ENCODE measurements at regions not wholly inside any gene's neighbourhood (a gene's known extent, or its start where the extent isn't known, plus 50 kb on each side); places are given as distances from the start of the nearest gene placed in this dataset.

DNA sequence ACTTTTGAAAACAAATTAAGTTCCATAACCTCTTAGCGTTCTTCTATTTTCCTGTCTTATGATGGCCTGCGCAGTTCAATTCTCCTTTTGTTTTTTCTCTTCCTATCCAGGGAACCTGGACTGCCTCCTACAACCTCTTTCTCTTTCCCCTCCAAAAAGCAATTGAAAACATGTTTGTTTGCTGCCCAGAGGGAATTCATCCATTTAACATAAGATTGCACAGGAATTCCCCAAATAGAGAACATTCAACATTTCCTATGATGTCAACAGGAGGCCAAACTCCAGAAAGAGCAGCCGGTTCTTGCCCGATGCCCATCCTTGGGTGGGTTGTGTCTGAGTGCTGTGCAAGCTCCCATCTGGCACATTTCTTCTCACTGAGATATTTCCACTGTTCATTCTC, 94.2 kb upstream of the NRP1 start:
- WGBS (ENCODE audit: extremely low coverage, insufficient coverage, insufficient read length) = no CpG with 5 or more reads among the region's 4 CpGs
- Histone ChIP-seq H3K4me3 (ENCODE audit: low read depth, low read length) (no peak overlapping the region), H4K91ac (ENCODE audit: low read depth, low read length) (no peak overlapping the region), H3K4me2 (ENCODE audit: low read length) (no peak overlapping the region), H4K12ac (ENCODE audit: low read depth, low read length) (no peak overlapping the region), H2BK12ac (ENCODE audit: low read length) (no peak overlapping the region), H3K9ac (ENCODE audit: low read length) (no peak overlapping the region), H3K27me3 (ENCODE audit: insufficient read depth, low read length) (no peaks in the 10 kb centered on the region), H3K79me1 (ENCODE audit: low read length) (no peaks in the 10 kb centered on the region), H3K4me1 (ENCODE audit: control insufficient read depth in 1 of 2, insufficient read depth in 2 of 2, low read length in 2 of 2) (no peaks in the 10 kb centered on the region), H3K23ac (ENCODE audit: low read length) (no peak overlapping the region), H3K18ac (ENCODE audit: low read length) (no peak overlapping the region), H3K27ac (ENCODE audit: low read depth, low read length) (no peak overlapping the region), H2AK5ac (ENCODE audit: low read length) (no peak overlapping the region), H3K36me3 (ENCODE audit: control insufficient read depth in 1 of 2, insufficient read depth in 2 of 2, low read length in 2 of 2) (no peaks in the 10 kb centered on the region), H2BK120ac (ENCODE audit: insufficient read depth, low read length, poor library complexity) (no peak overlapping the region), H3K9me3 (ENCODE audit: insufficient read depth, low read depth, low read length) (peaks cover 1% of the 10 kb centered on the region), H3K4ac (ENCODE audit: low read depth, low read length) (no peak overlapping the region), H4K8ac (ENCODE audit: low read depth, low read length) (no peak overlapping the region), H3K79me2 (ENCODE audit: control insufficient read depth, insufficient read depth, low read length, poor library complexity) (no peaks in the 10 kb centered on the region), H3K14ac (ENCODE audit: low read length) (no peak overlapping the region), H2AFZ (ENCODE audit: insufficient read depth, low read length, poor library complexity) (no peak overlapping the region), H2BK5ac (ENCODE audit: low read depth, low read length, poor library complexity) (no peak overlapping the region)
- no peak for DNase-seq

DNA sequence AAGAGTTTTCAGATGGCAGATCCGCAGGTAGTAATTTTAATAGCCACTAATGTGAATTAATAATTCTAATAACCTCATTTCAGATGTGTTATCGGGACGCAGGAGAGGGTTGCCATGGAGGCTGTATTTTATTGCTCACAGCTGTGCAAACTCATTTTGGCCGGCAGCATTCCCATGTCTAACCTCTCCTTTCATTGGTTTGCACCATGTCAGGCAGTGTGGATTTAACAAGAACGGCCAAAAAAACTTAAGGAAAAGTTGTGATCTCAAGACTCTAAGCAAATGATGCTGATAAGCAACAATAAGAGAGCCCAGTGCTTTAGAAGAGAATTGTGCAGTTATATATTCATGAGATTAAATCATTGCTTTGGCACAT, 88.7 kb upstream of the NRP1 start:
- Histone ChIP-seq H3K36me3 (ENCODE audit: control insufficient read depth in 1 of 2, insufficient read depth in 2 of 2, low read length in 2 of 2) (no peaks in the 10 kb centered on the region), H3K4me2 (ENCODE audit: low read length) (no peak overlapping the region), H3K9ac (ENCODE audit: low read length) (no peak overlapping the region), H3K4me3 (ENCODE audit: low read depth, low read length) (no peak overlapping the region), H4K12ac (ENCODE audit: low read depth, low read length) (no peak overlapping the region), H2AK5ac (ENCODE audit: low read length) (no peak overlapping the region), H3K9me3 (ENCODE audit: insufficient read depth, low read depth, low read length) (no peaks in the 10 kb centered on the region), H2AFZ (ENCODE audit: insufficient read depth, low read length, poor library complexity) (no peak overlapping the region), H4K8ac (ENCODE audit: low read depth, low read length) (no peak overlapping the region), H3K27me3 (ENCODE audit: insufficient read depth, low read length) (no peaks in the 10 kb centered on the region), H2BK12ac (ENCODE audit: low read length) (no peak overlapping the region), H4K91ac (ENCODE audit: low read depth, low read length) (no peak overlapping the region), H3K18ac (ENCODE audit: low read length) (no peak overlapping the region), H2BK5ac (ENCODE audit: low read depth, low read length, poor library complexity) (no peak overlapping the region), H3K4me1 (ENCODE audit: control insufficient read depth in 1 of 2, insufficient read depth in 2 of 2, low read length in 2 of 2) (no peaks in the 10 kb centered on the region), H3K23ac (ENCODE audit: low read length) (no peak overlapping the region), H2BK120ac (ENCODE audit: insufficient read depth, low read length, poor library complexity) (no peak overlapping the region), H3K14ac (ENCODE audit: low read length) (no peak overlapping the region), H3K27ac (ENCODE audit: low read depth, low read length) (no peak overlapping the region), H3K4ac (ENCODE audit: low read depth, low read length) (no peak overlapping the region), H3K79me2 (ENCODE audit: control insufficient read depth, insufficient read depth, low read length, poor library complexity) (no peaks in the 10 kb centered on the region), H3K79me1 (ENCODE audit: low read length) (no peaks in the 10 kb centered on the region)
- no CpG with 5 or more reads among the region's 5 CpGs for WGBS (ENCODE audit: extremely low coverage, insufficient coverage, insufficient read length)
- DNase-seq = no peak

DNA sequence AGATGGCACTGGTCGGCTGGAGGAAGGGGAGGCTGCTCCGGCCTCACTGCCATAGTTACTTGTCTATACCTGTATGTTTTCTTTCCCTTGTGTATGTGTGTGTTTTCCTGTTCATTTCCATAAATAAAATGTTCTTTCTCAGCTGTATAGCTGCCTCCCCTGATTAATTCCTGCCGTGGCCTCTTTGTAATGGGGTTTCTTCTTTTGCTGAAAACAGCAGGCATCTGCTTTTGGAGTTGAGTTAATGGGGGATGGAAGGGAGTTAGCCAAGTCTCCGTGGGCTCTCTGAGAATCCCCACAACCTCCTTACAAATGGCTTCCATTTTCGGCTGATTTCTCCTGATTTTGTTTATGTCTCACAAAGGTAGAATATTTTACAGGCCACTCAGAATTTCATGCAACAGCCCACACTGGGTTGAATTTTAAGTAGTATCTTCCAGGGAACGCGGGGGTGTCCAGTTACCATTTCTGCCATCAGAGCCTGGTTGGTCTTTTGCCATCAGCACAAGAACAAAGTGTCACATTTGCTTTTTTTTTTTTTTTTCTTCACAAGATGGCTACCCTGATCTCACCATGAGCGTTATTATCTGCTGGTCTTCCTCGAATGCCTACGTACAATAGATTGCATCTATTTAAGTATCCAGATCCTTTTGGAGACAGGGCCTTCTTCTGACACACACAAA, 88.1 kb upstream of the NRP1 start:
- no peak overlapping the region for H3K9ac ChIP-seq (ENCODE audit: low read length)
- H3K18ac ChIP-seq (ENCODE audit: low read length) = no peak overlapping the region
- H3K4me1 ChIP-seq (ENCODE audit: control insufficient read depth in 1 of 2, insufficient read depth in 2 of 2, low read length in 2 of 2) = no peaks in the 10 kb centered on the region
- H3K9me3 ChIP-seq (ENCODE audit: insufficient read depth, low read depth, low read length) = no peaks in the 10 kb centered on the region
- H2BK12ac ChIP-seq (ENCODE audit: low read length) = no peak overlapping the region
- no peak overlapping the region for H3K14ac ChIP-seq (ENCODE audit: low read length)
- no peak for DNase-seq
- H4K8ac ChIP-seq (ENCODE audit: low read depth, low read length) = no peak overlapping the region
- no peak overlapping the region for H3K27ac ChIP-seq (ENCODE audit: low read depth, low read length)
- no peak overlapping the region for H3K4ac ChIP-seq (ENCODE audit: low read depth, low read length)
- H3K79me2 ChIP-seq (ENCODE audit: control insufficient read depth, insufficient read depth, low read length, poor library complexity) = no peaks in the 10 kb centered on the region
- no peak overlapping the region for H2BK5ac ChIP-seq (ENCODE audit: low read depth, low read length, poor library complexity)
- no peak overlapping the region for H2BK120ac ChIP-seq (ENCODE audit: insufficient read depth, low read length, poor library complexity)
- no CpG with 5 or more reads among the region's 10 CpGs for WGBS (ENCODE audit: extremely low coverage, insufficient coverage, insufficient read length)
- no peaks in the 10 kb centered on the region for H3K27me3 ChIP-seq (ENCODE audit: insufficient read depth, low read length)
- no peak overlapping the region for H3K4me2 ChIP-seq (ENCODE audit: low read length)
- H3K36me3 ChIP-seq (ENCODE audit: control insufficient read depth in 1 of 2, insufficient read depth in 2 of 2, low read length in 2 of 2) = no peaks in the 10 kb centered on the region
- H3K23ac ChIP-seq (ENCODE audit: low read length) = no peak overlapping the region
- H4K91ac ChIP-seq (ENCODE audit: low read depth, low read length) = no peak overlapping the region
- no peak overlapping the region for H2AFZ ChIP-seq (ENCODE audit: insufficient read depth, low read length, poor library complexity)
- no peak overlapping the region for H4K12ac ChIP-seq (ENCODE audit: low read depth, low read length)
- H2AK5ac ChIP-seq (ENCODE audit: low read length) = no peak overlapping the region
- H3K4me3 ChIP-seq (ENCODE audit: low read depth, low read length) = no peak overlapping the region
- no peaks in the 10 kb centered on the region for H3K79me1 ChIP-seq (ENCODE audit: low read length)

DNA sequence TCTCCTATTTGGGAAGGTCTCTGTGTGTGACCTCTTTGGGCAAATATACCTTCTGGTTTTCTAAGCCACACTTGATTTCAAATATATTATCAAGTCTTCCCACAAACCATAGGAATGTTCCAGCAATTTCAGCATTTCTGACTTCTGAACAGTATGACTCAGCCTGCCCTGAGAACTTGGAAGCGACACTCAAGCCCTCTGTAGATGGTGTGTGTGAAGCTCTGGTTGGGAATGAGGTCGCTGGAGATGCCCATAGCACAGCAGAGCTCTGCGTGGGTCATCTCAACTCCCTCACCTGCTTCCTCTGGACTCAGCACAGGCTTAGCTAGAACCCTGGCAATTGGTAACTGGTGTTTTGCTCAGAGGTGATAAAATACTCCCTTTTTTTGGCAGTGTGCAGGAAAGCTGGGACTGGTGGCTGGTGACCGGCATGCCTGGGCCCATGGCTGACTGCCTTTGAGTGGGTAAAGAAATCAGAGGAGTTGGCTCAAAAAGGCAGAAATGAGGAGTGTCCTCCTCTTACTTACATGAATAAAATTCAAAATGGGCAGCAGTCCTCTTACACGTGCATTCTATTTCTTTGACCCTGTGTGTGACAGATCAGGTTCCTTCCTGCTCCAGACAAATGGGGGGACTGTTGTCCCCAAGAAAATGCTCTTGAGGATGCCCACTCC, 87.5 kb upstream of the NRP1 start:
- H3K4me3 ChIP-seq (ENCODE audit: low read depth, low read length) = no peak overlapping the region
- WGBS (ENCODE audit: extremely low coverage, insufficient coverage, insufficient read length) = no CpG with 5 or more reads among the region's 5 CpGs
- no peak overlapping the region for H3K4ac ChIP-seq (ENCODE audit: low read depth, low read length)

More for the DNA sequence above, 87.5 kb upstream of the NRP1 start:
- Histone ChIP-seq H3K27ac (ENCODE audit: low read depth, low read length) (no peak overlapping the region), H3K9me3 (ENCODE audit: insufficient read depth, low read depth, low read length) (no peaks in the 10 kb centered on the region), H3K79me2 (ENCODE audit: control insufficient read depth, insufficient read depth, low read length, poor library complexity) (no peaks in the 10 kb centered on the region), H3K14ac (ENCODE audit: low read length) (no peak overlapping the region), H3K18ac (ENCODE audit: low read length) (no peak overlapping the region), H3K4me2 (ENCODE audit: low read length) (no peak overlapping the region), H3K27me3 (ENCODE audit: insufficient read depth, low read length) (no peaks in the 10 kb centered on the region), H3K36me3 (ENCODE audit: control insufficient read depth in 1 of 2, insufficient read depth in 2 of 2, low read length in 2 of 2) (no peaks in the 10 kb centered on the region), H4K12ac (ENCODE audit: low read depth, low read length) (no peak overlapping the region), H2AFZ (ENCODE audit: insufficient read depth, low read length, poor library complexity) (no peak overlapping the region), H2BK12ac (ENCODE audit: low read length) (no peak overlapping the region), H4K8ac (ENCODE audit: low read depth, low read length) (no peak overlapping the region), H4K91ac (ENCODE audit: low read depth, low read length) (no peak overlapping the region), H3K4me1 (ENCODE audit: control insufficient read depth in 1 of 2, insufficient read depth in 2 of 2, low read length in 2 of 2) (no peaks in the 10 kb centered on the region), H3K23ac (ENCODE audit: low read length) (no peak overlapping the region), H3K9ac (ENCODE audit: low read length) (no peak overlapping the region), H2BK120ac (ENCODE audit: insufficient read depth, low read length, poor library complexity) (no peak overlapping the region), H2BK5ac (ENCODE audit: low read depth, low read length, poor library complexity) (no peak overlapping the region), H3K79me1 (ENCODE audit: low read length) (no peaks in the 10 kb centered on the region), H2AK5ac (ENCODE audit: low read length) (no peak overlapping the region)
- peak; percentile 29 to 76 for DNase-seq

Measured in trophoblast cell (in vitro differentiated cells and primary cell).